HEK293T (cell line): ENCODE measurements at regions not wholly inside any gene's neighbourhood (a gene's known extent, or its start where the extent isn't known, plus 50 kb on each side); places are given as distances from the start of the nearest gene placed in this dataset.
"Not testable (repeated sequence)": the region's sequence is repeated elsewhere in the genome, so short reads cannot be mapped to it uniquely, and the experiment has no call there.

Experiments
- CTCF ChIA-PET: fragments of 350-600 bp; formaldehyde crosslinking; extraction: SDS; loops from one replicate; lab custom pipeline; 2021; ENCODE audit warnings: antibody characterized with exemption, inconsistent platforms; lab: Yijun Ruan, JAX
- POLR2A ChIA-PET: fragments of 350-600 bp; formaldehyde crosslinking; extraction: SDS; loops from one replicate; lab custom pipeline; 2020; ENCODE audit warnings: antibody characterized with exemption, inconsistent platforms; lab: Yijun Ruan, JAX
- DNase-seq: peaks from one replicate; pipeline ENCODE4 v3.0.0; 2012; ENCODE audit warnings: mixed read lengths; ENCODE audit errors: extremely low spot score
- ARNT ChIP-seq: fragments of 450-650 bp; IDR thresholded peaks from 2 replicates; pipeline ENCODE4 v1.6.1; 2017; ENCODE audit warnings: mild to moderate bottlenecking
- BHLHE40 ChIP-seq: fragments of 450-650 bp; IDR thresholded peaks from 2 replicates; pipeline ENCODE4 v1.6.1; 2016; ENCODE audit warnings: mild to moderate bottlenecking, moderate library complexity, borderline replicate concordance
- CTBP1 ChIP-seq: fragments of 450-650 bp; IDR thresholded peaks from 2 replicates; pipeline ENCODE4 v1.6.1; 2016; ENCODE audit warnings: borderline replicate concordance
- ELF4 ChIP-seq: fragments of 450-650 bp; IDR thresholded peaks from 2 replicates; pipeline ENCODE4 v1.6.1; 2017; ENCODE audit warnings: antibody characterized with exemption
- FOXA1 ChIP-seq: fragments of 450-650 bp; IDR thresholded peaks from 2 replicates; pipeline ENCODE4 v1.6.1; 2016; ENCODE audit warnings: mild to moderate bottlenecking
- FOXK2 ChIP-seq: fragments of 450-650 bp; IDR thresholded peaks from 2 replicates; pipeline ENCODE4 v1.6.1; 2016; ENCODE audit warnings: mild to moderate bottlenecking
- FOXM1 ChIP-seq: fragments of 450-650 bp; IDR thresholded peaks from 2 replicates; pipeline ENCODE4 v1.6.1; 2017; ENCODE audit warnings: mild to moderate bottlenecking, borderline replicate concordance
- HDGF ChIP-seq: fragments of 450-650 bp; IDR thresholded peaks from 2 replicates; pipeline ENCODE4 v1.6.1; 2017; ENCODE audit warnings: antibody characterized with exemption, borderline replicate concordance
- L3MBTL2 ChIP-seq: fragments of 450-650 bp; conservative IDR thresholded peaks from 2 replicates; pipeline ENCODE4 v1.6.1; 2016; ENCODE audit warnings: mild to moderate bottlenecking
- LEF1 ChIP-seq: fragments of 450-650 bp; IDR thresholded peaks from 2 replicates; pipeline ENCODE4 v1.6.1; 2017; ENCODE audit warnings: mild to moderate bottlenecking, borderline replicate concordance
- NFRKB ChIP-seq: fragments of 450-650 bp; IDR thresholded peaks from 2 replicates; pipeline ENCODE4 v1.6.1; 2016; ENCODE audit warnings: mild to moderate bottlenecking, moderate library complexity
- SP1 ChIP-seq: fragments of 450-650 bp; IDR thresholded peaks from 2 replicates; pipeline ENCODE4 v1.6.1; 2017
- SUZ12 ChIP-seq: fragments of 450-650 bp; IDR thresholded peaks from 2 replicates; pipeline ENCODE4 v1.6.1; 2016; ENCODE audit warnings: mild to moderate bottlenecking
- TARDBP ChIP-seq: fragments of 450-650 bp; IDR thresholded peaks from 2 replicates; pipeline ENCODE4 v1.6.1; 2016
- ZNF384 ChIP-seq: fragments of 450-650 bp; IDR thresholded peaks from 2 replicates; pipeline ENCODE4 v1.6.1; 2016
- TF ChIP-seq, protein P1 (sequence below): fragments of 450-650 bp; IDR thresholded peaks from 2 replicates; pipeline ENCODE4 v1.6.1; 2016

GRCh38 chr13:59280297-59280696, 883.4 kb downstream of the DIAPH3 start:
- POLR2A ChIA-PET: no interaction called here
- TF ChIP-seq FOXK2 (no peak), LEF1 (no peak), CTBP1 (no peak), ELF4 (no peak)
- CTCF ChIA-PET: no interaction called here
- no peak for DNase-seq

DNA sequence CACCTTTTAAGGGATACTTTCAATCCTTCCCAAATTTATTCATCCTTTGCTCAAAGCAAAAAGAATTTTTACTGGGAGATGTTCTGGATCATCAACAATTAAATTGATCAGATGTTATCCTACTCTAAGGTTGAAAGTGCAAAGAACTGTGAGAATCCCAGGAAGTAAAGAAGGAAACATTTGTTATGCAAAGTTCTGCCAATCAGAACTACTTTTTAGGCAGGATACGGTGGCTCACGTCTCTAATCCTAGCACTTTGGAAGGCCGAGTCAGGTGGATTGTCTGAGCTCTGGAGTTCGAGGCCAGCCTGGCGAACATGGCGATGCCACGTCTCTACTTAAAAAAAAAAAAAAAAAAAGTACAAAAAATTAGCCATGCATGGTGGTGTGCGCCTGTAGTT, 882.3 kb downstream of the DIAPH3 start:
- ChIA-PET POLR2A (no interaction called here), CTCF (no interaction called here)
- TF ChIP-seq ELF4 (no peak), BHLHE40 (no peak), FOXA1 (no peak), ARNT (no peak), L3MBTL2 (no peak), LEF1 (no peak)
- DNase-seq: no peak

- CTCF ChIA-PET, DNase-seq, POLR2A ChIA-PET: not testable (repeated sequence)
Measured at GRCh38 chr13:59292240-59292639, 871.5 kb downstream of the DIAPH3 start.

GRCh38 chr13:59299584-59299983, 864.1 kb downstream of the DIAPH3 start:
- CTCF ChIA-PET: no interaction called here
- POLR2A ChIA-PET: no interaction called here
- TF ChIP-seq, protein P1, sequence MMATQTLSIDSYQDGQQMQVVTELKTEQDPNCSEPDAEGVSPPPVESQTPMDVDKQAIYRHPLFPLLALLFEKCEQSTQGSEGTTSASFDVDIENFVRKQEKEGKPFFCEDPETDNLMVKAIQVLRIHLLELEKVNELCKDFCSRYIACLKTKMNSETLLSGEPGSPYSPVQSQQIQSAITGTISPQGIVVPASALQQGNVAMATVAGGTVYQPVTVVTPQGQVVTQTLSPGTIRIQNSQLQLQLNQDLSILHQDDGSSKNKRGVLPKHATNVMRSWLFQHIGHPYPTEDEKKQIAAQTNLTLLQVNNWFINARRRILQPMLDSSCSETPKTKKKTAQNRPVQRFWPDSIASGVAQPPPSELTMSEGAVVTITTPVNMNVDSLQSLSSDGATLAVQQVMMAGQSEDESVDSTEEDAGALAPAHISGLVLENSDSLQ: no peak
- TF ChIP-seq L3MBTL2 (no peak), TARDBP (no peak), FOXA1 (no peak)

DNA sequence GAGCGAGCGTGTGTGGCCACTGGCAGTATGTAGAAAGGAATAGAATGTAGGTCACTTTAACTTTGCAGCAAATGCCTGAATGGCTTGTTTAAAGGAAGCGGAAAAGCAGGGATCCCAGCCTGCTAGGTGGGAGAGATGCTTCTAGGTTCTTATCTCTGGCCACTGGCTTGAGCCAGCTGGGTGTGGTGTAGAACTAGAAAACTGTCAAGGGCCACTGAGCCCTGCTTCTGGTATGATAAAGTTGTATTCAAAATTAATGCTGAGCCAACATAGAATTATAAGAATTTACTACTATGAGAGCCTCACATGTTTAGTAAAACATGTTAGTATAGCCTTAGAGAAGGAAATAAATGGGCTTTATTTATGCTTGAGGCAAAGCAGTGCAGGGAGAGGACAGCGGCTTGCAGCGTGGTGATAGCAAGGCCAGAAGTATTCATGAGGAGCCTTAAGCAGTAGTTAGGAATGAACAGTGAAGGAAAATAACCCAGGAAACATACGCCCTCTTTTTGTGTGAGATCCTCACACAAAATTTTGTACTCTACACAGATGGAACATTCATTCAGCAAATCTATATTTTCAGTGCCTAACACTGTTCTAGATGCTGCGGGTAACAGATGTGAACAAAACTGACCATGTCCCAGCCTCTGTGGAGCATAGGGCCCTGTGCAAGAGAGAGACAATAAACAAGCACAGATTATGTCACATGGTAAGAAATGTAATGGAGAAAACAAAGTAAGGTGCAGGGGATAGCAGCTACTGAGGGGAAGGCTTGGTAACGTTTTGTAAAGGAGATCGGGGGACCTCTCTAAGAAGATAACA, 863.2 kb downstream of the DIAPH3 start:
- DNase-seq: no peak
- POLR2A ChIA-PET: no interaction called here
- no peak for TF ChIP-seq SUZ12
- TF ChIP-seq CTBP1: no peak
- no peak for TF ChIP-seq LEF1
- no peak for TF ChIP-seq SP1
- TF ChIP-seq BHLHE40: no peak
- TF ChIP-seq FOXK2: no peak
- no peak for TF ChIP-seq ELF4
- TF ChIP-seq HDGF: no peak
- TF ChIP-seq NFRKB: no peak
- no peak for TF ChIP-seq L3MBTL2
- no peak for TF ChIP-seq TARDBP
- TF ChIP-seq, protein P1: no peak
- no peak for TF ChIP-seq ARNT
- no peak for TF ChIP-seq FOXM1
- TF ChIP-seq ZNF384: no peak
- no peak for TF ChIP-seq FOXA1
- CTCF ChIA-PET: no interaction called here

More at GRCh38 chr13:59299584-59299983, 864.1 kb downstream of the DIAPH3 start:
- DNase-seq: no peak

DNA sequence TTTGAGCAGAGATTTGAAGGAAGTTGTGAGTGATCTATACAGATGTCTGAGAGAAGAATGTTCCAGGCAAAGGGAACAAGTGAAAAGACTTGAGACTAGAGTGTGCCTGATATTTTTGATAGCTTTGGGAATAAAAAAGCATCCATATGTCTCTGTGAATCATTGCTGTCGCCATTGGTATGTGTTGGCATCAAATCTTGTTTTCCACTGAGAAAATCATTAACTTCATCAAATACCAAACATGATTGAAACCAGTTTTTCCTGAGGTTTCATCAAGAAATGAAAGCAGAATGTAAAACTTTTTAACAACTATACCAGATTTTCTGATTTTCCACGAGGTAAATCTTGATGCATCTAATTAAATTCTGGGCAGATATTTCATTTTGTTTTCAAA, 862.6 kb downstream of the DIAPH3 start:
- CTCF ChIA-PET: no interaction called here

More for the DNA sequence above, 862.6 kb downstream of the DIAPH3 start:
- no peak for DNase-seq
- no peak for TF ChIP-seq ZNF384
- TF ChIP-seq NFRKB: no peak
- TF ChIP-seq, protein P1: no peak
- TF ChIP-seq FOXA1: no peak
- TF ChIP-seq L3MBTL2: no peak
- TF ChIP-seq ELF4: no peak
- TF ChIP-seq FOXK2: no peak
- TF ChIP-seq LEF1: no peak
- TF ChIP-seq TARDBP: no peak
- no peak for TF ChIP-seq SP1
- no peak for TF ChIP-seq CTBP1
- TF ChIP-seq BHLHE40: no peak
- TF ChIP-seq SUZ12: no peak
- no peak for TF ChIP-seq FOXM1
- no peak for TF ChIP-seq HDGF
- TF ChIP-seq ARNT: no peak
- POLR2A ChIA-PET: no interaction called here
